Epithelial cell of esophagus (primary cell): ENCODE measurements at regions not wholly inside any gene's neighbourhood (a gene's known extent, or its start where the extent isn't known, plus 50 kb on each side); places are given as distances from the start of the nearest gene placed in this dataset.
A peak's percentile ranks its signal among the peaks of the same experiment; 100 is the strongest.

Experiments
- DNase-seq: peaks from one replicate; pipeline ENCODE4 v3.0.0; 2010; ENCODE audit warnings: low read depth
- H3K4me3 ChIP-seq: 2 replicates; pipeline ENCODE4 v1.5.1; 2011; ENCODE audit warnings: mild to moderate bottlenecking, low read length, control low read depth
- CTCF ChIP-seq: IDR thresholded peaks from 2 replicates; pipeline ENCODE4 v1.5.1; 2011; ENCODE audit warnings: low read depth, mild to moderate bottlenecking, low read length, control low read depth, inconsistent platforms; ENCODE audit not compliant: insufficient read depth; ENCODE audit errors: missing control alignments

- DNase-seq = no peak
- no peak for TF ChIP-seq CTCF
- H3K4me3 ChIP-seq = no peak overlapping the region
These were observed 284.4 kb upstream of the PKN2 start for GRCh38 chr1:88399690-88400089.

- TF ChIP-seq CTCF = no peak
- no peak overlapping the region for H3K4me3 ChIP-seq
- no peak for DNase-seq
These were observed 282.8 kb upstream of the PKN2 start for GRCh38 chr1:88401313-88401712.

GRCh38 chr1:88404582-88404981 lies 279.5 kb upstream of the PKN2 start:
- DNase-seq = no peak
- no peak overlapping the region for H3K4me3 ChIP-seq
- TF ChIP-seq CTCF = no peak

DNA sequence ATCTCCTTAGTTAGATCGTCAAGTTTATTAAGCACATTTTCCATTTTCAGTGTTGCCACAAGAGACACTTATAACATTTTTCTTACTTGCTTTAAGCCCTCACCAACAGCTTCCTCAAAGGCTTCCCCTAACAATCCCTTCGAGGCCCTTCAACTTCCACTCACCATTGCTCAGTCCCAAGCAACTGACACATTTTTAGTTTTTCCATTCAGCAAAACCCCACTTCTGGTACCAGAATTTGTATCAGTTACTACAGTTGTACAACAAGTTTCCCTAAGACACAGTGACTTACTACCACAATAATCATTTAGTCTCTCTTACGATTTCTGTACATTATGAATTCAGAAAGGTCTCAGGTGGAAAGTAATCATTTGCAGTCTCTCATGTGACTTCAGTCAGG lies 276.8 kb upstream of the PKN2 start:
- no peak for DNase-seq
- no peak overlapping the region for H3K4me3 ChIP-seq
- TF ChIP-seq CTCF = no peak

DNA sequence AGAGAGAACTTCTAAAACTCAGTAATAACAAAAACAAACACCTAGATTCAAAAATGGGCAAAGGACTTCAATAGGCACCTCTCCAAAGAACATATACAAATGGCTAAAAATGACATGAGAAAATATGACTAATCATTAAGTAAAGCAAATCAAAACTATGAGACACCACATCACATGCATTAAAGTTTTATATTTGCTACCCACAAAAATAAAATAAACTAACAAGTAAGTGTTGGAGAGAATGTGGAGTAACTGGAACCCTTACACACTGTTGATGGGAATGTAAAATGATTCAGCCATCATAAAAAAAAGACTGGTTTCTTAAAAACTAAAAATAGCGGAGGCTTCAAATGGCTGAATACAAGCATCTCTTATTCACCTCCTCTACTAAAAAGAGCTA lies 262.1 kb upstream of the PKN2 start:
- TF ChIP-seq CTCF = no peak
- H3K4me3 ChIP-seq = no peak overlapping the region
- no peak for DNase-seq

GRCh38 chr1:88433556-88433955 lies 250.5 kb upstream of the PKN2 start:
- no peak overlapping the region for H3K4me3 ChIP-seq
- peak; percentile 52 for DNase-seq
- no peak for TF ChIP-seq CTCF

- H3K4me3 ChIP-seq = no peak overlapping the region
- peak; percentile 4 for DNase-seq
- TF ChIP-seq CTCF = no peak
These were observed 249.2 kb upstream of the PKN2 start for GRCh38 chr1:88434836-88435235.
